ENCODE measurements at regions not wholly inside any gene's neighbourhood (a gene's known extent, or its start where the extent isn't known, plus 50 kb on each side); places are given as distances from the start of the nearest gene placed in this dataset.

DNA sequence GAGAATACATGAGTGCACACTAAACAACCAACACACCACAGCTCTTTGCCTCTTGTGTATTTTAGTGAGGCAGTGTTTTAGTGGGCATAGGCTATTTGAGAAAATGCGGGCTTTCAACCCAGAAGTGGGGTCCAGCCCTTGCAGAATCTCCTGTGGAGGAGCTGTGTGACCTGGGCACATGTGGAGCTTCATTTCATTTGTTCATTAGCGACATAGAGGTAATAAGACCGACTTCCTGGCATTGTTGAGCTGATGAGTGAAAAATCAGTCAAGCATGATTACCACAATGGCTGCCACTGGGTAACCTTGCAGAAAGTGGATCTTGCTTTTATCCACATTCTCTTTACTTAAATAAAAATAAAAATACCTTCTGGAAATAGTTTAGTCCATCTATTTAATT, 923.5 kb downstream of the BCL11B start:
- DNase-seq, result no peak

GRCh38 chr14:98350213-98350612, 921.8 kb downstream of the BCL11B start:
- no peak for DNase-seq

- DNase-seq, result no peak
Measured at GRCh38 chr14:98364961-98365360, 907.0 kb downstream of the BCL11B start.

GRCh38 chr14:98366429-98366828, 905.6 kb downstream of the BCL11B start:
- no peak for DNase-seq

- no peak for DNase-seq
Measured at GRCh38 chr14:98368221-98368620, 903.8 kb downstream of the BCL11B start.

DNA sequence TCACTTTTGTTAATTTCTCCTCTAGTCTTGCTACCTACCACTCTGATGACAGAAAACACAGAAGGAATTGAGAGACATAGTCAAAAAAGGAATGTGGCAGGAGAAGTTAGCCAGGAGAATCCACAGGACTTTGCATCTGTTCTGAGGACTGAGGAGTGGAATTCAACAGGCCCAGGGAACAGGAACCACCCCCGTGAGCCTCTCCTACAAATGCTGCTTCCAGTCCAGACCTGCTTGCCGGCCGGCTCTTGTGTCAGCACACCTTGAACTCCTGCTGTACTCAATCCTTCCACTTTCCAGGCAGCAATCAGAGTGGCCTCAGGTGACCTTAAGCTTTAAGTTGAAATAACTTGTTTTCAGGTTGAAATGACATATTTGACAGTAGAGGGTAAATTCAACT, 903.1 kb downstream of the BCL11B start:
- no peak for DNase-seq

DNA sequence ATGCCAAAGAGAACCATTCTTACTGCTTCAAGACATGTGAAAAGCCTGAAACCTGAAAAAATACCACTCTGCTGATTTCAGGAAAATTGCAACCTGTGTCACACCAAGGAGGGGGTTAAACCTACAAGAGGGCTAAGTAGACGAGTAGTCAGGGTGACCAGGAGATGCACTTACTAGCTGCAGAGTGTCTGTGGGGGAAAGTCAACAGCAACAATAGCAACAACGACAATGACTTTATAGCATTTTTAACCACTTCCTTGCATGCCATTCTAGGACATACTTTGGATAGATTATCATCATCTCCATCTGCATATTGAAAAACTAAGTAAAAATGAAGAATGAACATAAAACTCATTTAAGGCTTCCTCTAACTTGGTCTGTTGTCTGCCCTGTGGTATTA, 902.7 kb downstream of the BCL11B start:
- DNase-seq, result no peak

- DNase-seq, result no peak
Measured at GRCh38 chr14:98370352-98370751, 901.6 kb downstream of the BCL11B start.

- DNase-seq, result no peak
Measured at GRCh38 chr14:98371141-98371540, 900.9 kb downstream of the BCL11B start.

GRCh38 chr14:98374136-98374535, 897.9 kb downstream of the BCL11B start:
- no peak for DNase-seq

GRCh38 chr14:98375566-98375965, 896.4 kb downstream of the BCL11B start:
- no peak for DNase-seq

DNA sequence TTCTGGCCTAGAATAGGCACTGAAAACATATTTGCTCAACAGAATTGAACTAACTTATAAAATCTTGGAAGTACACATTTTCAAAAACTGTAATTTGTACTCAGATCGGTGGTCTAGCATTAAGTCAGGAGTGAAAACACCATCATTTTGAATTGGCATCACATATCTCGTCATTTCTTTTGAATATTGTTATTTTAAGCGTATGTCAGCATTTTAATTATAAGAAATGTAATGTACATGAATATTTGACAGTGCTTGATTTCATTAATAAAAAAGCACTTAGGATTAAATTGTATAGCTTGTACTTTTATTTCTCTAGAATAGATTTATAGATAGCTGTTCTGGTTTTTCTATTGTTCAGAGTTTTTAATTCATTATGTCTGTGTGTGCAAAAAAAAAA, 892.2 kb downstream of the BCL11B start:
- no peak for DNase-seq

GRCh38 chr14:98382662-98383061, 889.3 kb downstream of the BCL11B start:
- DNase-seq, result no peak

GRCh38 chr14:98385851-98386250, 886.1 kb downstream of the BCL11B start:
- no peak for DNase-seq

DNA sequence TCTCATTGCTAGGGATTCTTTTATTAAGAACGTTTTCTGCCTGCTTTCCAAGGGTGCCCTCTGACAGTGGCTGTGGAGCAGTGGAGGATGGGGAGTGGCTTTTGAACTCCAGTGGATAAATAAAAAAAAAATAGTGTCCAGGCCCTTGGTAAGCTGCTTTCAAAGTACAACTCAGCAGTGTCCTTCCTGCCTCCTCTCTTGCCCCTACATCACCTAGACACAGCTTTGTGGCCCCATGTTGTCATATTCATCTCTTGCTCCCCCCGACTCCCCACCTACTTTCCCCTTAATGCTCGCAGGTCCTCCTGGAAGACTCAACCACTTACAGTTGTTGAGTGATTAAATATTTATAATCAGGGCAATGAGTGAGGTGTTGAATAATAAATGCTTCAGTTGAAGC, 880.9 kb downstream of the BCL11B start:
- no peak for DNase-seq

GRCh38 chr14:98393527-98393926, 878.5 kb downstream of the BCL11B start:
- no peak for DNase-seq

DNA sequence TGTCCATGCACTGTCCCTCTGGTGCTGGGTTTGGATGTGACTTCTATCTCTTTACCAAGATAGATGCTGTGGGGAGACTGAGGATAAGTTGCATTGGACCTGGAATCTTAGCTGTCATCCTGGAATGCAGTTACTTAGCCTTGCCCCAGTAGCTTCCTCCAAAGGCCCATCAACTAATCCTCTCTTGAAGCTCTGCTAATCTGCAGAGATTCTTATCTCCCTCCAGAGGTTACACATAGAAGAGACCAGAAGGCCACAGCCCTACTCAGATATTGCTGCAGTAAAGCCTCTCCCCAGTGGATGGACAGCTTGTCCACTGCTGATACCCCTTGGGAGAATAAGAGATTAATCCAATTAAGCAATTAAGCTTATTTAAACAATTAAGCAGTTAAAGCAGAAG, 867.2 kb downstream of the BCL11B start:
- no peak for DNase-seq

DNA sequence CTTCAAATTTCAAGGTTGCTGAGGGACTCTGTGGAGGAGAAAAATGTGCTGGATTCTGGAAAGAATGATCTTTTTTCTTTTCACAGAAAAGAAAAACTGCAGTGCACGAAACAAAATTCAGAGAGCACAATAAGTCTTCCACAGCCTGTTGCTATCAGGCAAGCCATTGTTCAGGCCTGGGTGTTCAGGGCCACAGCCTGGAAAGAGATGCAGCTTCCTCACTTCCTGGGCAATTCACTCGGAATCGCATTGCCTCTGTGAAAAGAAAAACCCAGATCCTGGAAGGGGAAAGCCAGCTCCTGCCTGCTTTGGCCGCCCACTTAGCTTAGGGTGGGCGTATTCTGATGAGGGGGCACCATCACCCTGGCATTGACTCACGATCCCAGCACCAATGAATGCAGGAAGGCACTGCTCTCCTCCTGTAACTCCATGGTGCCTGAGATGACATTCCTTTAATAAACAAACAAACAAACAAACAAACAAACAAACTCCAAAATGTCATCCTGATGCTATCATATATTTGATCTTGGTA, 863.9 kb downstream of the BCL11B start:
- no peak for DNase-seq

DNA sequence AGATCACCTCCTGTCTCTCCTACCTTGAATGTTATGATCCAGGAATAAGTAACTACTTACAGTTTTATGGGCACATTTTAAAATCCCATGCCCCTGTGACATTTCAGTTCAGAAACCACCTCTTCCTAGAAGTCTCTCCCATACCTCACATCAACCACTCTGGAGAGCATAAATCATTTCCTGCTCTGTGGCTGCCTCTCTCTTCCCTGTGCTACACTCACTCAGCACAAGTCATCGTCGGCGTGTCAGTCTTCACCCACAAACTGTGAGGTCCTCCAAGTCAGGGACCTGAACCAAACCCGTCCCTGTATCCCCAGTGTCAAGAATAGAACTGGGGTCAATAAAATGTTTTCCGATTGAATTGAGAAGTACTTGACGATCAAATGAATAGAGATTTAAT, 863.3 kb downstream of the BCL11B start:
- no peak for DNase-seq

- DNase-seq, result no peak
Measured at GRCh38 chr14:98411154-98411553, 860.8 kb downstream of the BCL11B start.

DNA sequence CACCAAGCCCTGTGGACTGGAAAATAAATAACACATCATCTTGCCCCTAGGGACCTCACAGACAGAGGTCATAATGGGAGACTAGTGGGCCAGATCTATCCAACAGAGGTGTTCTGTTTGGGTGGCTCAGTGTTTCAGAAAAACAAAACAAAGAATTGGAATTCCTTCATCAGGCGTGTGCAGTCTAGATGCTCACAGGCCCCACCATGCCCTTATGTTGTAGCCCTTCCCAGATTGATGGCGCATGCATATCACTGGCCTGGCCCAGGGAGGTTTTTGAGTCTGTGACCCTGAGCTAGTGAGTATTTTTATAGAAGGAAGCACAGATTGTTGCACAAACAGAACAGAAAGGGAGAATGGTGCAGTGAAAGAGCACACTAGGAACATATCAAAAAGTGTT, 859.6 kb downstream of the BCL11B start:
- no peak for DNase-seq

- no peak for DNase-seq
Measured at GRCh38 chr14:98415766-98416165, 856.2 kb downstream of the BCL11B start.

DNA sequence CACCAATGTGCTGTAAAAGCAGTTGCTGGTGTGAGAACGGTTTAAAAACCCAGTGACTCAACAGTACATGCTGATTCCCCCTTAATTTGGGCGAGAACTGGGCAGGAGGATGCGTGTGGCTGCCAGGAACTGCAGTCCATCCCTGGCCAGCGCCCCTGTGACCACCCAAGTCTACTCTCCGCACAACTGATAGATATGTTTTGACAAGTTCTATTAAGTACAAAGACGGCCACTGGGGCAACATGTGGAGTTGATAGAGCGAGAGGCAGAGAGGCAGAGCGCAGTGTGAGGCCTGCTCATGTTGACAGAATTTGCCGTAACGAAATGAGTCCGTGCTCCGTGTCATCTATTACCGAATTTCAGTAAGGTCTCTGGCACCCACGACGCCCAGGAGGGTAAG, 855.0 kb downstream of the BCL11B start:
- DNase-seq, result no peak

DNA sequence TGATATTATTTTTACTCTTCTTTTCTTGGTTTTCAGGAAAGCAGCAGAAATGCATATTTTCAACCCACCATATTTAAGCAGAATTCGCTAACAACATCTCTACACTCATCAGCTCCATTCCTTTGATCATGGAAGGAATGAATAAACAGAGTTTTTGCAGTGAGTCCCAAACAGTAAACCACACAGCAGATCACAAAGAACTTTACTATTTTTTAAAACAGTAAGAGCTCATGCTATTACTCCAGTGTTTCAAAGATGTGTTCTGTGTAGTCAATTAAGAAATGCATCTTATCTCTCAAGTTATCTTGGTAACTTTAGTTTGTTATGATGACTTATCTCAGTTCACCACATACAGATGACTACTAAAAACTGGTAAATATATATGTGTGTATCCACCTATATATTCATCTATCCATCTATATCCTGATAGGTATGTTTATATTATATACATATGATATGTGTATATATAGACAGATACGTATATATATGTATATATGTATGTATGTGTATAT, 843.5 kb downstream of the BCL11B start:
- DNase-seq, result no peak

DNA sequence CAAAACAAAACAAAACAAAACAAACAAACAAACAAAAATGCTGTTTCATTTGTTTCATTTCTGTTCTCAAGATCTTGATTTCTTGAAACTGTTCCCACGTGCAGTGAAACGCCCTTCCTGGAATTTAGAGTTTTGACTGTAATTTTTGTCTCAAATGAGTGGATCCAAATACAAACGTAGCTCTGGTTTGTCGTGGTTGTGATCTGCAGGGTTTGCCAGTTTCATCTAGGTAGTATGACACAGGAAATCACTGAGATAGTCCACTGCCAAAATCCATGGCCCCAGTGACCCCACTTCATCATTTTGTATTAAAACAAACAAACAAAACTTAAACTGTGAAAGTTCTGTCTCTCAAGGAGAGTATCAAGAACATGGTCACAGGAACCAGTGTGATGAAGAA, 838.6 kb downstream of the BCL11B start:
- DNase-seq, result no peak
